Activated T-cell treated with anti-CD3 and anti-CD28 coated beads, Interleukin-2, amount 50 U/mL, for 4 hours (primary cell): ENCODE measurements at regions not wholly inside any gene's neighbourhood (a gene's known extent, or its start where the extent isn't known, plus 50 kb on each side); places are given as distances from the start of the nearest gene placed in this dataset.

Source experiments
- ATAC-seq, 2 donors: fragments of 200-7000 bp; cut with Tn5 transposase; one replicate each; pipeline ENCODE4 v1.10.0; 2021
- DNase-seq: peaks from one replicate; pipeline ENCODE4 v3.0.0-alpha.2; 2020
- H3K27me3 Mint-ChIP-seq: one replicate; pipeline ENCODE4 v1.8.0; 2021; ENCODE audit warnings: low read depth, mixed read lengths
- H3K36me3 Mint-ChIP-seq: one replicate; pipeline ENCODE4 v1.8.0; 2022; ENCODE audit warnings: mixed read lengths; ENCODE audit not compliant: insufficient read depth
- H3K4me1 Mint-ChIP-seq: one replicate; pipeline ENCODE4 v1.8.0; 2021; ENCODE audit warnings: low read depth, mixed read lengths
- H3K4me3 Mint-ChIP-seq: one replicate; pipeline ENCODE4 v1.8.0; 2021; ENCODE audit warnings: mild to moderate bottlenecking, moderate library complexity, mixed read lengths
- H3K9me3 Mint-ChIP-seq: one replicate; pipeline ENCODE4 v1.8.0; 2021; ENCODE audit warnings: mixed read lengths

GRCh38 chr6:84362193-84362821 is 134.9 kb upstream of the CEP162 start:
- H3K27me3 Mint-ChIP-seq: no peaks in the 10 kb centered on the region
- H3K4me3 Mint-ChIP-seq: no peak overlapping the region
- H3K36me3 Mint-ChIP-seq: no peaks in the 10 kb centered on the region
- ATAC-seq: no peak
- DNase-seq: no peak
- no peaks in the 10 kb centered on the region for H3K4me1 Mint-ChIP-seq
- peaks cover 3% of the 10 kb centered on the region for H3K9me3 Mint-ChIP-seq

DNA sequence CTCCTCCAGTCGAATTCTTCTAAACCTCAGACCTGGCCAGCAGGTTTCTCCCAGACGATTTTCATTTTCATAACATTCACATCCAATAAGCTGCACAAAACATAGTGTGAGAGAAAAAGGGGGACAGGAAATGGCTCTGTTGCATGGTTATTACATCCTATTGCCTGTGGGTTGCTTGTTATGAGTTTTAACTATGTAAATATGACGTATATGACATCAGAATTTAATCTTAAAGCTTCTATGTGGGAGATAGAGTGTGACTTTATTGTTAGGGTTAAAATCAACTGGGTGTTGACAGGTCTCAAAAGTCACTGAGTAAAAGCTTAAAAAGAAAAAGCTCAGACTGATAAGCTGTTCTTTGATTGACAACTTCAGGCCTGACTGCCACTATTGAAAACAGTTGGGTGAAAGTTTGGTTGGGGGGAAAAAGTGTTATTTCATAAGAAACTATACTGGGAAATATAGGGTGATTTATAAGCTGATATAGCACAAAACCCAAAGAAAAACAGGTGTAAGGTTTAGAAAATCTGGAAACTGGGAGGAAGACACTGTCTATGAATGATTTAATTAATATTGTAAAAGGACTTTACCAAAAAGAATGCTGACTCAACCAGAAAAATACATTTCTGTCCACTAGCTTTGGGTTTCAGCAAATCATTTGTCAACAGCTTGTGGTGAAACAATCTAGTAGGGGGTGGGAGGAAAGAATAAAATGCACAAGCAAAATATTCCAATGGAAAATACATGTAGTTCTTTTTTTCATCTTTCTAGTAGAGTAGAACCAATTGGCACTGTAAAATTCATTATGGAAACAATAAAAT is 134.1 kb upstream of the CEP162 start:
- H3K9me3 Mint-ChIP-seq: peaks cover 3% of the 10 kb centered on the region
- no peaks in the 10 kb centered on the region for H3K36me3 Mint-ChIP-seq
- H3K4me1 Mint-ChIP-seq: no peaks in the 10 kb centered on the region
- DNase-seq: no peak
- no peak for ATAC-seq
- H3K27me3 Mint-ChIP-seq: no peaks in the 10 kb centered on the region
- no peak overlapping the region for H3K4me3 Mint-ChIP-seq

DNA sequence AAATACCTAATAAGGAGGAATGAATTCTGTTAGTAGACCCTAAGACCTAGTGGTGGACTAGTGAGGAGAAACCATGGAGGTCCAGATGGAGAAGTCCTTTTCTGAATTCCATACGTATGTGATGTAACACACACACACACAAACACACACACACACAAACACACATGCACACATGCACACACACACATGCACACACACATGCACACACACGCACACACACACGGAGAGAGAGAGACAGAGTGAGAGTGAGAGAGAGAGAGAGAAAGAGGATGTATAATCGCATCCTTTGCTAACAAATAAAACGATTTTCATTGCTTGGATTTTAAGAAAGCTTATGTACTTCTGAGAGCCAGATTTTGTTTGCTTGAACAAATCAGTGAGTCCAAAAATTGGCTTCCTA is 132.6 kb upstream of the CEP162 start:
- no peaks in the 10 kb centered on the region for H3K36me3 Mint-ChIP-seq
- H3K4me3 Mint-ChIP-seq: no peak overlapping the region
- DNase-seq: no peak
- peaks cover 3% of the 10 kb centered on the region for H3K9me3 Mint-ChIP-seq
- H3K4me1 Mint-ChIP-seq: no peaks in the 10 kb centered on the region
- no peak for ATAC-seq
- no peaks in the 10 kb centered on the region for H3K27me3 Mint-ChIP-seq

- ATAC-seq (no peak), DNase-seq (no peak)
- no peak overlapping the region for H3K4me3 Mint-ChIP-seq
- no peaks in the 10 kb centered on the region for H3K27me3 Mint-ChIP-seq
- H3K36me3 Mint-ChIP-seq: no peaks in the 10 kb centered on the region
- H3K4me1 Mint-ChIP-seq: no peaks in the 10 kb centered on the region
- peaks cover 3% of the 10 kb centered on the region for H3K9me3 Mint-ChIP-seq
Observed at GRCh38 chr6:84358581-84358980, 131.1 kb upstream of the CEP162 start.

DNA sequence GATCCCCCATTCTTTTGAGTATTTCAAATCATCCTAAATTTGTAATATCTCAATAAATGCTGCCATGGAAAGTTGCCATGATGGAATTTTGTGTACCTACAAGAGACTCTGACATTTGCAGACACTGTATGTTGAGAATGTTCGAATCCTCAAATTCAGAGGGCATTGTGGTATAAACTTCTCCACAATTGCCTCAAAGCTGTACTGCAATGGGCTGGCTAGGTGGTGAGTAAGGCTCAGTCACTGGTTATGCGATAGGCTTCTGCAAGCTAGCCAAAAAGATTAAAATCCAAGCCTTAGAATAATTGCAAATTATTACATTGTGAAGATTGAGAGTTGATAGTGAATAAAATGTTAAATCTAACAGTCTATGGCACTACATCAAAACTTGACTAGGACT is 130.2 kb upstream of the CEP162 start:
- H3K4me3 Mint-ChIP-seq: no peak overlapping the region
- no peak for ATAC-seq
- no peaks in the 10 kb centered on the region for H3K27me3 Mint-ChIP-seq
- DNase-seq: no peak
- no peaks in the 10 kb centered on the region for H3K4me1 Mint-ChIP-seq
- H3K9me3 Mint-ChIP-seq: peaks cover 3% of the 10 kb centered on the region
- H3K36me3 Mint-ChIP-seq: no peaks in the 10 kb centered on the region

DNA sequence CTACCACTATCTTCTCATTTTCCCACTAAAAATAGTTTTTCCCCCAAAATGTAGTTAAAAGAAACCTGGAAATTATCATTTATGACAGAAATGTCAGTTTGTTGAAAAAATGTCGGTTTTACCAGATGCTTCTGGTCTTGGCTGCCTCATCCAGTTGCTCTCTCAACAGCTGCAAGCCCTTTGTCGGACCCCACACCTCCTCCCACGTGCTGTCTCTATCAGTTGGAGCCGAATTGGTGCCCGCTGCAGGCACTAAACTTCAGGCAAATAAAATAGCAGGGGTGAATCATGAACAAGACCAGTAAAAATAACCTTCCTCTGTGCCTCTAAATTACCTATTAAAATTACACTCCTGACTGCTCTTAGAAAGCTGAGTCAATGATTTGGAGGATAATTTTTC is 129.5 kb upstream of the CEP162 start:
- Mint-ChIP-seq H3K9me3 (peaks cover 3% of the 10 kb centered on the region), H3K4me3 (no peak overlapping the region), H3K36me3 (no peaks in the 10 kb centered on the region), H3K27me3 (no peaks in the 10 kb centered on the region), H3K4me1 (no peaks in the 10 kb centered on the region)
- DNase-seq (no peak), ATAC-seq (no peak)

DNA sequence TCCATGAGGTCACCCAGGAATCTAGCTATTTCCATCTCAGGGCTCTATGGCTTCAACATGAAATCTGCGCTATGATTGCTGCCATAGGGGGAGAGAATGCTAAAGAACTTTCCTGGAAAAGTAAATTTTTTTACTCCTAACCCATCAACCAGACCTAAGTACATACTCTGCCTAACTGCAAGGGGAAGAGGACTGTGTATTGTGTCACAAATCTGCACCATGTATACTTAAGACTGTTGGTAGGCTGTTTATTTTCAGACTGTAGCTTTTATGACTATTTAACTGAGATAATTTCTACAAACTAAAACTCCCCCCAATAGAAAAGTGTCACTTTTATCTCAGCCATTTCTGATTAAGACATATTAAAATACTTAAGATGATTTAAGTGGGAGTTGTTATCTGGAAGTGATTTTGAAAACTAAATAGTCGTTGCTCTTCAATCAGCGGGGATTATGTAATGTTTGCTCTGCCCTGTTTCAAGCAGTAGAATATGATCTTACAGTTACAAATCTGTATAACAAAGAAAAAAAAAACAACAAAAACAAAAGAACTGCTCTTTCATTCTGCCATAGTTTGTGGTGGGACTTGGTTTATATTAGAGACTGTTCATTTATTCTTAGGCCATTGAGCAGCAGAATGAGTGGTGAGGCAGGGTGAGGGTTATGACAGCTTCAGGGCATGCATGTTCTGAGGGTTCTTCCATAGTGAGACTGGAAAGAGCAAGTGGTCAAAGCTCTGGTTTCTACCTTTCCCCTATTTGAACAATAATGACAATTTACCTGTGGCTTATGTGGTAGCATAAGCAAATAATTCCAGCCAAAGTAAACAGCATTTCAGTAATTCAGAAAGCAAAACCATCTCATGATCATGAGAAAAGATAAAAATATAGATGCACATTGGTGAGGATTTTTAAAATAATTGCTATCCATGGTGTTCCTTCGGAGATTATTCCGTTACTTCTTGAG is 126.3 kb upstream of the CEP162 start:
- H3K4me3 Mint-ChIP-seq: no peak overlapping the region
- no peaks in the 10 kb centered on the region for H3K4me1 Mint-ChIP-seq
- H3K9me3 Mint-ChIP-seq: peaks cover 3% of the 10 kb centered on the region
- no peaks in the 10 kb centered on the region for H3K27me3 Mint-ChIP-seq
- DNase-seq: no peak
- no peak for ATAC-seq
- H3K36me3 Mint-ChIP-seq: no peaks in the 10 kb centered on the region

DNA sequence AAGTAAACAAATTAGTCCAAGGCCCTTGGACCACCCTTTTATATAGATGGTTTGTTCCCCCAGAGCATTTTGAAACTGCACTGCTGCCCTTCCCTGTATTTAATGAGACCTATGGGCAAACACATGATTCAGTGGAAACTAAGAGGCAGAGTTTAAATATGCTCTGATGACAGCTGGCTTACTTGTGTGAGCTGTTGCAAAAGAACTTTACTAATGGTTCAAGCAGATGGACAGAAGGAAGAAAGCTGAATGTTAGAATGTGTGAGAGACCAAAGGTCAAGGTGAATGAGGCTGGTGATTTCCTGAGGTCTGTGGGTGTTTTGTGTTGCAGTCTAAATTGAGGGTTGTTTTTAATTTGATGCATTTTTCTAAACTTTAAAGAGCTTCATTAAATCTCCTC is 123.0 kb upstream of the CEP162 start:
- Mint-ChIP-seq H3K9me3 (no peaks in the 10 kb centered on the region), H3K4me1 (no peaks in the 10 kb centered on the region), H3K36me3 (no peaks in the 10 kb centered on the region), H3K27me3 (no peaks in the 10 kb centered on the region), H3K4me3 (no peak overlapping the region)
- ATAC-seq (no peak), DNase-seq (no peak)

DNA sequence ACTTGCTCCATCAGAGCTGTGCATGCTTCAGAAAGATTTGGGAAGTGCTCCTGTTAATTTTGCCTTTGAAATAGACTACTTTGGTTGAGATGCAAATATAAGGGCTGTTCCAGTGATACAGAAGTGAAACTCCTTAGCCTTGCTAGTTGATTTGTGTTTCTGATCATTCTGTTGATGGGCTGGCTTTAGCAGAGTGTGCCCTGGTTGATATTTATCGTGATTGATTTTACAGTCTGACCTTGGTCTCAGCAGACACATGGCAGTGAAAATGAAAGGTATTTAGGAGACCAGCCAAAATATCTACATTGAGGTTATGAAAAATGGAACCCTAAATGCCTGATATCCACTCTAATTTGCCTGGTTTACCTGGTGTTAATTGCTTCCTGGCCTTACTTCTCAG is 122.1 kb upstream of the CEP162 start:
- no peak for ATAC-seq
- Mint-ChIP-seq H3K27me3 (no peaks in the 10 kb centered on the region), H3K4me3 (no peak overlapping the region), H3K36me3 (no peaks in the 10 kb centered on the region), H3K9me3 (no peaks in the 10 kb centered on the region), H3K4me1 (no peaks in the 10 kb centered on the region)
- DNase-seq: no peak

GRCh38 chr6:84348801-84349200 is 121.4 kb upstream of the CEP162 start:
- no peaks in the 10 kb centered on the region for H3K9me3 Mint-ChIP-seq
- DNase-seq: no peak
- no peak overlapping the region for H3K4me3 Mint-ChIP-seq
- H3K36me3 Mint-ChIP-seq: no peaks in the 10 kb centered on the region
- no peaks in the 10 kb centered on the region for H3K4me1 Mint-ChIP-seq
- H3K27me3 Mint-ChIP-seq: no peaks in the 10 kb centered on the region
- ATAC-seq: no peak

DNA sequence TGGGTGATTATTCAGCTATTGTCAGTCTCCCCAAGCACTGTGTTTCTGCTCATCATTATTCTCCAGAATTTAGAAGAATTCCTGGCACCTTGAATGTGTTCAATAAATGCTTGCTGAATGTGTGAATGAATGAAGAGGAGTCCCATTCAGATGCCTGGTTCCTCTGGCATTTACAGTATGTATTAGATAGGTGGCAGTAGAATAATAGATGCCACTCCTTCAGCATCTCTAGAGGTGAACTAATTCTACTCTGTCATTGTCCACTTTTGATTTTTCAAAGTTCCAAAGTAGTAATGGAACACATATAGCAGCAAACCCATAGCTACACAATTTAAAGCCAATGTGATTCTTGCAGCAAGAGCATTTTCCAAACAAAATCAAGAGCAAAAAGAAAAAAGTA is 118.9 kb upstream of the CEP162 start:
- H3K4me3 Mint-ChIP-seq: no peak overlapping the region
- ATAC-seq: no peak

GRCh38 chr6:84344005-84344404 is 116.6 kb upstream of the CEP162 start:
- no peaks in the 10 kb centered on the region for H3K36me3 Mint-ChIP-seq
- H3K9me3 Mint-ChIP-seq: no peaks in the 10 kb centered on the region
- H3K4me1 Mint-ChIP-seq: no peaks in the 10 kb centered on the region
- no peaks in the 10 kb centered on the region for H3K27me3 Mint-ChIP-seq
- no peak for ATAC-seq
- no peak overlapping the region for H3K4me3 Mint-ChIP-seq
- DNase-seq: no peak

More for the DNA sequence above, 118.9 kb upstream of the CEP162 start:
- Mint-ChIP-seq H3K36me3 (no peaks in the 10 kb centered on the region), H3K9me3 (no peaks in the 10 kb centered on the region), H3K4me1 (no peaks in the 10 kb centered on the region), H3K27me3 (no peaks in the 10 kb centered on the region)
- no peak for DNase-seq

DNA sequence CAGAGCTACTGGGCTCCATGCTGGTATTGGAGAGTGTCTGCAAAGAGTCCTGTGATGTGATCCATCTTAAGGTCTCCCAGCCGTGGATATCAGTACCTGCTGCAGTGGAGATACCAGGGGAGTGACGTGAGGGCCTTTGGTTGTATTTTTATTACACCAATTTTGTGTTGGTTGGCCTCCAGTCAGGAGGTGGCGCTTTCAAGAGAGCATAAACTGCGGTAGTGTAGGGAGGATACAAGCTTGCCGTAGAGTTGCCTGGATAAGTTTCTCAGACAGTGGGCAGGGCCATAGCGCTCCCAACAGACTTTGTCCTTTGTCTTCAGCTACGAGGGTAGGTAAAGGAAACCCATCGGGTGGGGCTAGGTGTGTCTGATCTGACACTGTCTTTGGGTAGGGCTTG is 113.0 kb upstream of the CEP162 start:
- no peak overlapping the region for H3K4me3 Mint-ChIP-seq
- no peaks in the 10 kb centered on the region for H3K27me3 Mint-ChIP-seq
- H3K9me3 Mint-ChIP-seq: peaks cover 4% of the 10 kb centered on the region
- no peaks in the 10 kb centered on the region for H3K36me3 Mint-ChIP-seq
- no peaks in the 10 kb centered on the region for H3K4me1 Mint-ChIP-seq
- no peak for DNase-seq
- ATAC-seq: no peak

- peaks cover 4% of the 10 kb centered on the region for H3K9me3 Mint-ChIP-seq
Observed at GRCh38 chr6:84333842-84334241, 106.4 kb upstream of the CEP162 start.

More at GRCh38 chr6:84333842-84334241, 106.4 kb upstream of the CEP162 start:
- H3K4me3 Mint-ChIP-seq: no peak overlapping the region
- H3K36me3 Mint-ChIP-seq: no peaks in the 10 kb centered on the region
- ATAC-seq: no peak
- H3K4me1 Mint-ChIP-seq: no peaks in the 10 kb centered on the region
- no peaks in the 10 kb centered on the region for H3K27me3 Mint-ChIP-seq
- no peak for DNase-seq
